ENCODE measurements at regions not wholly inside any gene's neighbourhood (a gene's known extent, or its start where the extent isn't known, plus 50 kb on each side); places are given as distances from the start of the nearest gene placed in this dataset.
"Not testable (repeated sequence)": the region's sequence is repeated elsewhere in the genome, so short reads cannot be mapped to it uniquely, and the experiment has no call there.

- DNase-seq: no peak
Measured at GRCh38 chr6:4366635-4367395, 231.4 kb upstream of the ECI2 start.

- no peak for DNase-seq
Measured at GRCh38 chr6:4365686-4366085, 230.3 kb upstream of the ECI2 start.

GRCh38 chr6:4364711-4365110 lies 229.3 kb upstream of the ECI2 start:
- no peak for DNase-seq

- DNase-seq: no peak
Measured at GRCh38 chr6:4364172-4364571, 228.8 kb upstream of the ECI2 start.

- no peak for DNase-seq
Measured at GRCh38 chr6:4363656-4364055, 228.3 kb upstream of the ECI2 start.

GRCh38 chr6:4362326-4362725 lies 227.0 kb upstream of the ECI2 start:
- DNase-seq: no peak

GRCh38 chr6:4360920-4361319 lies 225.5 kb upstream of the ECI2 start:
- no peak for DNase-seq

GRCh38 chr6:4359108-4359730 lies 223.8 kb upstream of the ECI2 start:
- DNase-seq: no peak

- DNase-seq: peak; percentile 5
Measured at GRCh38 chr6:4358414-4359107, 223.2 kb upstream of the ECI2 start.

- not testable (repeated sequence) for DNase-seq
Measured at GRCh38 chr6:4357660-4358152, 222.3 kb upstream of the ECI2 start.

- no peak for DNase-seq
Measured at GRCh38 chr6:4356899-4357659, 221.7 kb upstream of the ECI2 start.

- DNase-seq: no peak
Measured at GRCh38 chr6:4355241-4355640, 219.9 kb upstream of the ECI2 start.

- DNase-seq: no peak
Measured at GRCh38 chr6:4354181-4354580, 218.8 kb upstream of the ECI2 start.

- DNase-seq: no peak
Measured at GRCh38 chr6:4352731-4353130, 217.4 kb upstream of the ECI2 start.

- no peak for DNase-seq
Measured at GRCh38 chr6:4352322-4352669, 216.9 kb upstream of the ECI2 start.

GRCh38 chr6:4351520-4352321 lies 216.3 kb upstream of the ECI2 start:
- no peak for DNase-seq

- no peak for DNase-seq
Measured at GRCh38 chr6:4350567-4351519, 215.5 kb upstream of the ECI2 start.

GRCh38 chr6:4349931-4350330 lies 214.6 kb upstream of the ECI2 start:
- no peak for DNase-seq

GRCh38 chr6:4349323-4349722 lies 213.9 kb upstream of the ECI2 start:
- no peak for DNase-seq

- DNase-seq: no peak
Measured at GRCh38 chr6:4348462-4349112, 213.2 kb upstream of the ECI2 start.

- no peak for DNase-seq
Measured at GRCh38 chr6:4347877-4348276, 212.5 kb upstream of the ECI2 start.

All from GDM1 (cell line).